Neural progenitor cell (in vitro differentiated cells): ENCODE measurements at regions not wholly inside any gene's neighbourhood (a gene's known extent, or its start where the extent isn't known, plus 50 kb on each side); places are given as distances from the start of the nearest gene placed in this dataset.
"Not testable (repeated sequence)": the region's sequence is repeated elsewhere in the genome, so short reads cannot be mapped to it uniquely, and the experiment has no call there.

Source experiments
- DNase-seq: peaks from one replicate; pipeline ENCODE4 v3.0.0-alpha.2; 2016; ENCODE audit warnings: low spot score
- H2AFZ ChIP-seq: fragments of 200-600 bp; sonication (generic); replicated peaks from 2 replicates; pipeline ENCODE4 v1.6.1; 2016; ENCODE audit warnings: antibody characterized with exemption
- H3F3A ChIP-seq: fragments of 200-600 bp; sonication (generic); 2 replicates; pipeline ENCODE4 v1.6.1; 2016; ENCODE audit warnings: antibody characterized with exemption, low read depth
- H3K27ac ChIP-seq: fragments of 200-600 bp; sonication (generic); 2 replicates; pipeline ENCODE4 v1.5.1; 2016; ENCODE audit warnings: mild to moderate bottlenecking
- H3K27me3 ChIP-seq: fragments of 200-600 bp; sonication (generic); 2 replicates; pipeline ENCODE4 v1.6.1; 2016; ENCODE audit warnings: mild to moderate bottlenecking, moderate library complexity
- H3K36me3 ChIP-seq: fragments of 200-600 bp; sonication (generic); 2 replicates; pipeline ENCODE4 v1.5.1; 2016
- H3K4me1 ChIP-seq: fragments of 200-600 bp; sonication (generic); 2 replicates; pipeline ENCODE4 v1.6.1; 2016; ENCODE audit warnings: mixed run types
- H3K4me2 ChIP-seq: fragments of 200-600 bp; sonication (generic); 2 replicates; pipeline ENCODE4 v1.6.1; 2016
- H3K4me3 ChIP-seq: fragments of 200-600 bp; sonication (generic); 2 replicates; pipeline ENCODE4 v1.5.1; 2016
- H3K79me2 ChIP-seq: fragments of 200-600 bp; sonication (generic); 2 replicates; pipeline ENCODE4 v1.6.1; 2016; ENCODE audit warnings: low read depth
- H3K9ac ChIP-seq: fragments of 200-600 bp; sonication (generic); 2 replicates; pipeline ENCODE4 v1.6.1; 2016
- H3K9me3 ChIP-seq: fragments of 200-600 bp; sonication (generic); 2 replicates; pipeline ENCODE4 v1.5.1; 2016; ENCODE audit warnings: low read depth
- H4K20me1 ChIP-seq: fragments of 200-600 bp; sonication (generic); 2 replicates; pipeline ENCODE4 v1.6.1; 2016; ENCODE audit warnings: low read depth
- H3K27ac Mint-ChIP-seq: 3 replicates; pipeline ENCODE4 v1.8.0; 2021; ENCODE audit warnings: mixed read lengths
- H3K27me3 Mint-ChIP-seq: 2 replicates; pipeline ENCODE4 v1.8.0; 2022; ENCODE audit warnings: low read depth, mild to moderate bottlenecking, inconsistent platforms, moderate library complexity, mixed read lengths; ENCODE audit not compliant: insufficient read depth
- H3K36me3 Mint-ChIP-seq: 3 replicates; pipeline ENCODE4 v1.8.0; 2021; ENCODE audit warnings: mixed read lengths
- H3K4me1 Mint-ChIP-seq: 3 replicates; pipeline ENCODE4 v1.8.0; 2021; ENCODE audit warnings: mixed read lengths
- H3K4me3 Mint-ChIP-seq: 3 replicates; pipeline ENCODE4 v1.8.0; 2021; ENCODE audit warnings: mild to moderate bottlenecking, moderate library complexity, mixed read lengths
- H3K9me3 Mint-ChIP-seq: 3 replicates; pipeline ENCODE4 v1.8.0; 2020; ENCODE audit warnings: mixed read lengths
- CTCF ChIP-seq: fragments of 200-600 bp; sonication (generic); IDR thresholded peaks from 2 replicates; pipeline ENCODE4 v1.5.1; 2017; ENCODE audit warnings: antibody characterized with exemption, mild to moderate bottlenecking
- EZH2 ChIP-seq: fragments of 200-600 bp; sonication (generic); IDR thresholded peaks from 2 replicates; pipeline ENCODE4 v1.6.1; 2017; ENCODE audit warnings: antibody characterized with exemption, mild to moderate bottlenecking, moderate library complexity
- EZH2phosphoT487 ChIP-seq: fragments of 200-600 bp; sonication (generic); IDR thresholded peaks from 2 replicates; pipeline ENCODE4 v1.6.1; 2017; ENCODE audit warnings: antibody characterized with exemption

- Mint-ChIP-seq H3K4me3 (no peak overlapping the region), H3K4me1 (no peaks in the 10 kb centered on the region), H3K9me3 (no peaks in the 10 kb centered on the region), H3K27ac (no peak overlapping the region), H3K36me3 (no peaks in the 10 kb centered on the region), H3K27me3 (no peaks in the 10 kb centered on the region)
- no peaks in the 10 kb centered on the region for H3K27me3 ChIP-seq
- TF ChIP-seq CTCF (no peak), EZH2 (no peak), EZH2phosphoT487 (no peak)
- no peak overlapping the region for H3K4me2 ChIP-seq
- no peaks in the 10 kb centered on the region for H3K79me2 ChIP-seq
- no peak overlapping the region for H3K9ac ChIP-seq
- H3K4me1 ChIP-seq: no peaks in the 10 kb centered on the region
- H3F3A ChIP-seq: no peaks in the 10 kb centered on the region
- H3K9me3 ChIP-seq: peaks cover 5% of the 10 kb centered on the region
- H3K36me3 ChIP-seq: no peaks in the 10 kb centered on the region
- H4K20me1 ChIP-seq: no peaks in the 10 kb centered on the region
- no peak overlapping the region for H2AFZ ChIP-seq
- no peak overlapping the region for H3K27ac ChIP-seq
- no peak overlapping the region for H3K4me3 ChIP-seq
- no peak for DNase-seq
Measured at GRCh38 chr16:76713191-76713590, 436.0 kb downstream of the CNTNAP4 start.

GRCh38 chr16:76716251-76716650 is 439.1 kb downstream of the CNTNAP4 start:
- not testable (repeated sequence) for H3K27me3 Mint-ChIP-seq, H4K20me1 ChIP-seq, H3K4me1 ChIP-seq, H3K9me3 Mint-ChIP-seq, DNase-seq, H3K4me2 ChIP-seq, H3K79me2 ChIP-seq, H3K4me1 Mint-ChIP-seq, H3F3A ChIP-seq, H2AFZ ChIP-seq, H3K27me3 ChIP-seq, H3K9ac ChIP-seq, H3K36me3 Mint-ChIP-seq, H3K27ac ChIP-seq, H3K27ac Mint-ChIP-seq, H3K4me3 Mint-ChIP-seq, H3K36me3 ChIP-seq, H3K4me3 ChIP-seq, H3K9me3 ChIP-seq

- H3K79me2 ChIP-seq: no peaks in the 10 kb centered on the region
- no peaks in the 10 kb centered on the region for H3K9me3 ChIP-seq
- Mint-ChIP-seq H3K4me3 (no peak overlapping the region), H3K4me1 (no peaks in the 10 kb centered on the region), H3K27ac (no peak overlapping the region), H3K36me3 (no peaks in the 10 kb centered on the region), H3K27me3 (no peaks in the 10 kb centered on the region), H3K9me3 (no peaks in the 10 kb centered on the region)
- no peak overlapping the region for H3K9ac ChIP-seq
- no peaks in the 10 kb centered on the region for H3F3A ChIP-seq
- no peaks in the 10 kb centered on the region for H3K27me3 ChIP-seq
- no peaks in the 10 kb centered on the region for H4K20me1 ChIP-seq
- H3K4me3 ChIP-seq: no peak overlapping the region
- H3K4me1 ChIP-seq: no peaks in the 10 kb centered on the region
- no peak for TF ChIP-seq CTCF
- no peak for TF ChIP-seq EZH2phosphoT487
- TF ChIP-seq EZH2: no peak
- H3K27ac ChIP-seq: no peak overlapping the region
- H3K36me3 ChIP-seq: no peaks in the 10 kb centered on the region
- H3K4me2 ChIP-seq: no peak overlapping the region
- DNase-seq: no peak
- H2AFZ ChIP-seq: no peak overlapping the region
Measured at GRCh38 chr16:76724181-76724580, 447.0 kb downstream of the CNTNAP4 start.

- DNase-seq: no peak
- H3K27ac Mint-ChIP-seq: no peak overlapping the region
Measured at GRCh38 chr16:76729525-76729924, 452.3 kb downstream of the CNTNAP4 start.

More at GRCh38 chr16:76729525-76729924, 452.3 kb downstream of the CNTNAP4 start:
- Histone ChIP-seq H3K36me3 (no peaks in the 10 kb centered on the region), H3K27me3 (no peaks in the 10 kb centered on the region), H3K9me3 (no peaks in the 10 kb centered on the region), H4K20me1 (no peaks in the 10 kb centered on the region), H3K4me3 (no peak overlapping the region), H3K9ac (no peak overlapping the region), H3K79me2 (no peaks in the 10 kb centered on the region), H3K4me1 (no peaks in the 10 kb centered on the region), H3F3A (no peaks in the 10 kb centered on the region), H2AFZ (no peak overlapping the region), H3K27ac (no peak overlapping the region), H3K4me2 (no peak overlapping the region)
- no peaks in the 10 kb centered on the region for H3K9me3 Mint-ChIP-seq
- no peaks in the 10 kb centered on the region for H3K4me1 Mint-ChIP-seq
- H3K36me3 Mint-ChIP-seq: no peaks in the 10 kb centered on the region
- H3K27me3 Mint-ChIP-seq: no peaks in the 10 kb centered on the region
- H3K4me3 Mint-ChIP-seq: no peak overlapping the region
- no peak for TF ChIP-seq CTCF
- no peak for TF ChIP-seq EZH2phosphoT487
- no peak for TF ChIP-seq EZH2
